ENCODE measurements at regions not wholly inside any gene's neighbourhood (a gene's known extent, or its start where the extent isn't known, plus 50 kb on each side); places are given as distances from the start of the nearest gene placed in this dataset.

DNA sequence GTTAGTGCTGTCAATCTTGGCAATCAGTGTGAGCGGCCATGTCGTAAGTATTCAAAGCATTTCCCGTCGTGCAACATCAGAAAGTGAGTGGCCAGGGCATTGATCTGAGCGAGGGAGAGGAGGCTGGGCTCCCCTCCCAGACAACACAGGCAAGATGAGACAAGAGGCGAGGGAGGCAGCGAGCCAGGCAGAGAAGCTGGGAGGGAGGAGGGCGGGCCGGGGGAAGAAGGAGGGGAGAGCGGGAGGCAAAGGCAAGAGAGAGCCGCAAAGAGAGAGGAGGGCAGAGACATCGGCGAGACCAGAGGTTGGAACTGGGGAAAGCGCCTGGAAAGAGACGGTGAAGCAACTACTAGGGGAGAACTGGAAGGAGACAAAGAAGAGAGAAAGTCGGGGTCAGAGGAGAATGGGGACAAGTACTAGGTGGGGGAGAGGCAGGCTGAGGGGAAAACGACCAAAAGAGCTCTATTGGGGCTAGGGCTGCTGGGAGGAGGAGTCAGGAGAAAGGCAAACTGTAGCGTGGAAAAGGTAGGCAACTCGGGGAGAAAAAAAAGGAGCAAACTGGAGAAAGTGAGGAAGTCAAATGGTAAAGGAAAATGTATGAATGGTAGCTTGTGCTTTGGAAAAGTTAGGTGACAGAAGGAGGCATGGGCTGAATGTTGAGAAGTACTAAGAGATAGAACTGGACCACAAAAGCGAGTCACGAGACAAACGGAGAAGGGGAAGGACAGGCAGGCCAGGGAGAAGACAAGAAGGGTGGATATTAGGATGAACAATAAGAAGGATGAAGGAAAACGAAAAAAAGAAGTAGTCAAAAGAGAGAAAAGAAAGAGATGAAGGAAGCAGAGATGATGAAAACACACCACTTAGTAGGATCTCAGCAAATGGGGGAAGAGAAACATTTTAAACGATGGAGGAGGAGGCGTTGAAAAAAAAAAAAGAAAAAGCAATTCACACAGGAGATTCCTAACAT is 130.5 kb upstream of the C11orf58 start (continued):
- no peak for TF ChIP-seq ZNF350 (tag by site-specific recombination; IDR thresholded peaks at IDR 0.05)
- TF ChIP-seq ZNF596 (tag by site-specific recombination; IDR thresholded peaks at IDR 0.05) = peak; percentile 59; the same call in 1 of the 2 replicates
- TF ChIP-seq, protein P1, sequence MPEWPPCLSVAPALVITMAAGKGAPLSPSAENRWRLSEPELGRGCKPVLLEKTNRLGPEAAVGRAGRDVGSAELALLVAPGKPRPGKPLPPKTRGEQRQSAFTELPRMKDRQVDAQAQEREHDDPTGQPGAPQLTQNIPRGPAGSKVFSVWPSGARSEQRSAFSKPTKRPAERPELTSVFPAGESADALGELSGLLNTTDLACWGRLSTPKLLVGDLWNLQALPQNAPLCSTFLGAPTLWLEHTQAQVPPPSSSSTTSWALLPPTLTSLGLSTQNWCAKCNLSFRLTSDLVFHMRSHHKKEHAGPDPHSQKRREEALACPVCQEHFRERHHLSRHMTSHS (tag by site-specific recombination; IDR thresholded peaks at IDR 0.05) = no peak
- TF ChIP-seq, protein P2, sequence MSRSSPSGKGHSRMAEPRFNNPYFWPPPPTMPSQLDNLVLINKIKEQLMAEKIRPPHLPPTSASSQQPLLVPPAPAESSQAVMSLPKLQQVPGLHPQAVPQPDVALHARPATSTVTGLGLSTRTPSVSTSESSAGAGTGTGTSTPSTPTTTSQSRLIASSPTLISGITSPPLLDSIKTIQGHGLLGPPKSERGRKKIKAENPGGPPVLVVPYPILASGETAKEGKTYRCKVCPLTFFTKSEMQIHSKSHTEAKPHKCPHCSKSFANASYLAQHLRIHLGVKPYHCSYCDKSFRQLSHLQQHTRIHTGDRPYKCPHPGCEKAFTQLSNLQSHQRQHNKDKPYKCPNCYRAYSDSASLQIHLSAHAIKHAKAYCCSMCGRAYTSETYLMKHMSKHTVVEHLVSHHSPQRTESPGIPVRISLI (tag by site-specific recombination; IDR thresholded peaks at IDR 0.05) = no peak
- TF ChIP-seq ZNF610 (tag by site-specific recombination; IDR thresholded peaks at IDR 0.05; ENCODE audit: borderline replicate concordance) = 0 out of 2 replicates have a peak, but pooled peaks have one; percentile 19
- TF ChIP-seq KLF7 (tag by site-specific recombination; IDR thresholded peaks at IDR 0.05; ENCODE audit: borderline replicate concordance) = no peak
- TF ChIP-seq, protein P3, sequence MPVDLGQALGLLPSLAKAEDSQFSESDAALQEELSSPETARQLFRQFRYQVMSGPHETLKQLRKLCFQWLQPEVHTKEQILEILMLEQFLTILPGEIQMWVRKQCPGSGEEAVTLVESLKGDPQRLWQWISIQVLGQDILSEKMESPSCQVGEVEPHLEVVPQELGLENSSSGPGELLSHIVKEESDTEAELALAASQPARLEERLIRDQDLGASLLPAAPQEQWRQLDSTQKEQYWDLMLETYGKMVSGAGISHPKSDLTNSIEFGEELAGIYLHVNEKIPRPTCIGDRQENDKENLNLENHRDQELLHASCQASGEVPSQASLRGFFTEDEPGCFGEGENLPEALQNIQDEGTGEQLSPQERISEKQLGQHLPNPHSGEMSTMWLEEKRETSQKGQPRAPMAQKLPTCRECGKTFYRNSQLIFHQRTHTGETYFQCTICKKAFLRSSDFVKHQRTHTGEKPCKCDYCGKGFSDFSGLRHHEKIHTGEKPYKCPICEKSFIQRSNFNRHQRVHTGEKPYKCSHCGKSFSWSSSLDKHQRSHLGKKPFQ (tag by site-specific recombination; IDR thresholded peaks at IDR 0.05) = no peak
- peak; percentile 83 for TF ChIP-seq SP3 (tag by site-specific recombination; IDR thresholded peaks at IDR 0.05)
- no peak for TF ChIP-seq IKZF3 (tag by site-specific recombination; IDR thresholded peaks at IDR 0.05)

DNA sequence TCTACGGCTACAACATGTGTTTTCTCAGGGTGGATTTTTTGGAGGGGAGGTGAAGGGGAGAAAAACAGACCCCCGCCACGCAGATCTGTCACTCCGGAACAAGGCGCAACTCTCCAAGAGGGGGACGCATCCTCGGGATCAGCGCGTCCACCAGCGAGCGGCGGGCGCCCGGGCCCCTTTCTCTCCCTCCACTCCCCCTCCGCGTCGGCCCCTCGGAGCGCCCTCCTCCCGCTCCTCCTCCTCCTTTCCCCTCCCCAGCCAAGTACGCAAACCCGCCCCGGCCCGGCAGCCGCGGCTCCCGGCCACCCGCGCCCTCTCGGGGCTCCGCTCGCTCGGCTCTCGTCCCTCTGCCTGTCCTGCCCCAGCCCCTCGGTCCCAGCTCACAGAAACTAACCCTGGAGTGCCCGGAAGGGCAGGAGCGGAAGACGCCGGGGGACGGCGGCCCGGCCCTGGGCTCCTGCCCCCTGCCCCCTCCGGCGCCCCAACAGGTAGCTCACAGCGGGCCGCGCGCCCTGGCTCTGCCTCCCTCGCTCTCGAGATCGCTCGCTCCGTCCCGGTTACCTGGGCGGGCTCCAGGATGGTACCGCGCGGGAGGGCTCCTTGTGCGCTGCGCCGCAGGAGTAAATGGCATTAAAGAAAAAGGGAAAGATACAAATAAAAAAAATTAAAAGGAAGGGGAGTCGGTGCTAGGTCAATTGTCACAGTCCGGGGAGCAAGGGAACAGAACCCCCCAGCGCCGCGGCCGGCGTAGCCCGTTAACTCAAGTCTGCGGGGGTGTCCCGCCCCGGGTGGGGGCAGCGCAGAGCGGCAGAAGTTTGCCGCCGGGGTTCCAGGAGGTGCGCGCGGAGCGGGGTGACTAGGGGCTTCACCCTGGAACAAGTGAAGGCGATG is 131.4 kb upstream of the C11orf58 start:
- ChIA-PET POLR2A (interaction anchor here (0.5 to 1.5 kb wide), 9 partner anchors 9 to 957 kb away, joined by 3 to 4 read pairs (median 3); partner anchors contain the start of gene RPS13), CTCF (interaction anchor here (0.5 to 1.2 kb wide), 13 partner anchors 49 to 975 kb away, joined by 3 to 5 read pairs (median 3); no protein-coding TSS in a partner anchor)
- H3K27ac ChIP-seq (ENCODE audit: extremely low read depth, low read depth, low read length) = peak overlapping the region; percentile 86
- TF ChIP-seq ZNF214 (tag by site-specific recombination; IDR thresholded peaks at IDR 0.05; ENCODE audit: borderline replicate concordance) (no peak), ZBTB8A (tag by site-specific recombination; IDR thresholded peaks at IDR 0.05) (peak; percentile 68), KLF8 (tag by site-specific recombination; IDR thresholded peaks at IDR 0.05) (no peak; the same call in 1 of the 2 replicates), ZNF670 (tag by site-specific recombination; IDR thresholded peaks at IDR 0.05; ENCODE audit: low read depth) (no peak), KLF9 (tag by site-specific recombination; IDR thresholded peaks at IDR 0.05; ENCODE audit: low read depth) (no peak), ZNF341 (tag by site-specific recombination; IDR thresholded peaks at IDR 0.05; ENCODE audit: low read depth) (peak; percentile 73)
- TF ChIP-seq, protein P4, sequence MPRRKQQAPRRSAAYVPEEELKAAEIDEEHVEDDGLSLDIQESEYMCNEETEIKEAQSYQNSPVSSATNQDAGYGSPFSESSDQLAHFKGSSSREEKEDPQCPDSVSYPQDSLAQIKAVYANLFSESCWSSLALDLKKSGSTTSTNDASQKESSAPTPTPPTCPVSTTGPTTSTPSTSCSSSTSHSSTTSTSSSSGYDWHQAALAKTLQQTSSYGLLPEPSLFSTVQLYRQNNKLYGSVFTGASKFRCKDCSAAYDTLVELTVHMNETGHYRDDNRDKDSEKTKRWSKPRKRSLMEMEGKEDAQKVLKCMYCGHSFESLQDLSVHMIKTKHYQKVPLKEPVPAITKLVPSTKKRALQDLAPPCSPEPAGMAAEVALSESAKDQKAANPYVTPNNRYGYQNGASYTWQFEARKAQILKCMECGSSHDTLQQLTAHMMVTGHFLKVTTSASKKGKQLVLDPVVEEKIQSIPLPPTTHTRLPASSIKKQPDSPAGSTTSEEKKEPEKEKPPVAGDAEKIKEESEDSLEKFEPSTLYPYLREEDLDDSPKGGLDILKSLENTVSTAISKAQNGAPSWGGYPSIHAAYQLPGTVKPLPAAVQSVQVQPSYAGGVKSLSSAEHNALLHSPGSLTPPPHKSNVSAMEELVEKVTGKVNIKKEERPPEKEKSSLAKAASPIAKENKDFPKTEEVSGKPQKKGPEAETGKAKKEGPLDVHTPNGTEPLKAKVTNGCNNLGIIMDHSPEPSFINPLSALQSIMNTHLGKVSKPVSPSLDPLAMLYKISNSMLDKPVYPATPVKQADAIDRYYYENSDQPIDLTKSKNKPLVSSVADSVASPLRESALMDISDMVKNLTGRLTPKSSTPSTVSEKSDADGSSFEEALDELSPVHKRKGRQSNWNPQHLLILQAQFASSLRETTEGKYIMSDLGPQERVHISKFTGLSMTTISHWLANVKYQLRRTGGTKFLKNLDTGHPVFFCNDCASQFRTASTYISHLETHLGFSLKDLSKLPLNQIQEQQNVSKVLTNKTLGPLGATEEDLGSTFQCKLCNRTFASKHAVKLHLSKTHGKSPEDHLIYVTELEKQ (tag by site-specific recombination; IDR thresholded peaks at IDR 0.05; ENCODE audit: borderline replicate concordance) = 0 out of 2 replicates have a peak, but pooled peaks have one; percentile 17
- TF ChIP-seq, protein P5, sequence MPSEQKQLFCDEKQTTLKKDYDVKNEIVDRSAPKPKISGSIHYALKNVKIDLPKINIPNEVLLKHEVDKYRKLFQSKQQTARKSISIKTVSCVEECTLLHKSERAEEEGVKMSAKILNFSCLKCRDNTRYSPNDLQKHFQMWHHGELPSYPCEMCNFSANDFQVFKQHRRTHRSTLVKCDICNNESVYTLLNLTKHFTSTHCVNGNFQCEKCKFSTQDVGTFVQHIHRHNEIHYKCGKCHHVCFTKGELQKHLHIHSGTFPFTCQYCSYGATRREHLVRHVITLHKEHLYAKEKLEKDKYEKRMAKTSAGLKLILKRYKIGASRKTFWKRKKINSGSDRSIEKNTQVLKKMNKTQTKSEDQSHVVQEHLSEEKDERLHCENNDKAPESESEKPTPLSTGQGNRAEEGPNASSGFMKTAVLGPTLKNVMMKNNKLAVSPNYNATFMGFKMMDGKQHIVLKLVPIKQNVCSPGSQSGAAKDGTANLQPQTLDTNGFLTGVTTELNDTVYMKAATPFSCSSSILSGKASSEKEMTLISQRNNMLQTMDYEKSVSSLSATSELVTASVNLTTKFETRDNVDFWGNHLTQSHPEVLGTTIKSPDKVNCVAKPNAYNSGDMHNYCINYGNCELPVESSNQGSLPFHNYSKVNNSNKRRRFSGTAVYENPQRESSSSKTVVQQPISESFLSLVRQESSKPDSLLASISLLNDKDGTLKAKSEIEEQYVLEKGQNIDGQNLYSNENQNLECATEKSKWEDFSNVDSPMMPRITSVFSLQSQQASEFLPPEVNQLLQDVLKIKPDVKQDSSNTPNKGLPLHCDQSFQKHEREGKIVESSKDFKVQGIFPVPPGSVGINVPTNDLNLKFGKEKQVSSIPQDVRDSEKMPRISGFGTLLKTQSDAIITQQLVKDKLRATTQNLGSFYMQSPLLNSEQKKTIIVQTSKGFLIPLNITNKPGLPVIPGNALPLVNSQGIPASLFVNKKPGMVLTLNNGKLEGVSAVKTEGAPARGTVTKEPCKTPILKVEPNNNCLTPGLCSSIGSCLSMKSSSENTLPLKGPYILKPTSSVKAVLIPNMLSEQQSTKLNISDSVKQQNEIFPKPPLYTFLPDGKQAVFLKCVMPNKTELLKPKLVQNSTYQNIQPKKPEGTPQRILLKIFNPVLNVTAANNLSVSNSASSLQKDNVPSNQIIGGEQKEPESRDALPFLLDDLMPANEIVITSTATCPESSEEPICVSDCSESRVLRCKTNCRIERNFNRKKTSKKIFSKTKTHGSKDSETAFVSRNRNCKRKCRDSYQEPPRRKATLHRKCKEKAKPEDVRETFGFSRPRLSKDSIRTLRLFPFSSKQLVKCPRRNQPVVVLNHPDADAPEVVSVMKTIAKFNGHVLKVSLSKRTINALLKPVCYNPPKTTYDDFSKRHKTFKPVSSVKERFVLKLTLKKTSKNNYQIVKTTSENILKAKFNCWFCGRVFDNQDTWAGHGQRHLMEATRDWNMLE (tag by site-specific recombination; conservative IDR thresholded peaks at IDR 0.05; ENCODE audit: low read depth) = no peak

More for the DNA sequence above, 131.4 kb upstream of the C11orf58 start:
- H3K4me1 ChIP-seq (ENCODE audit: control insufficient read depth, insufficient read depth, low read length) = no peaks in the 10 kb centered on the region
- no peaks in the 10 kb centered on the region for H3K36me3 ChIP-seq (ENCODE audit: control insufficient read depth in 2 of 2, insufficient read depth in 1 of 2, low read length in 2 of 2)
- H3K4me3 ChIP-seq (ENCODE audit: low read depth, low read length) = peak overlapping the region; percentile 78
- H3K9me3 ChIP-seq (ENCODE audit: control insufficient read depth, insufficient read depth, low read depth, low read length) = no peaks in the 10 kb centered on the region
